NB4 (cell line): ENCODE measurements at regions not wholly inside any gene's neighbourhood (a gene's known extent, or its start where the extent isn't known, plus 50 kb on each side); places are given as distances from the start of the nearest gene placed in this dataset.

Experiments used
- CTCF ChIP-seq: IDR thresholded peaks from one replicate; pipeline ENCODE4 v1.5.1; 2012; ENCODE audit warnings: low read depth, low read length
- POLR2A ChIP-seq: IDR thresholded peaks from 2 replicates; pipeline ENCODE4 v1.6.1; 2011; ENCODE audit warnings: mild to moderate bottlenecking; ENCODE audit not compliant: insufficient read length; ENCODE audit errors: extremely low read depth
- TF ChIP-seq, protein P1 (sequence below): IDR thresholded peaks from 2 replicates; pipeline ENCODE4 v1.6.1; 2011; ENCODE audit warnings: low read depth, low read length

- TF ChIP-seq, protein P1, sequence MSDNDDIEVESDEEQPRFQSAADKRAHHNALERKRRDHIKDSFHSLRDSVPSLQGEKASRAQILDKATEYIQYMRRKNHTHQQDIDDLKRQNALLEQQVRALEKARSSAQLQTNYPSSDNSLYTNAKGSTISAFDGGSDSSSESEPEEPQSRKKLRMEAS: no peak
- no peak for TF ChIP-seq CTCF
- no peak for TF ChIP-seq POLR2A
These were observed 226.3 kb downstream of the ATP23 start for GRCh38 chr12:58167622-58168021.
